ENCODE measurements at regions not wholly inside any gene's neighbourhood (a gene's known extent, or its start where the extent isn't known, plus 50 kb on each side); places are given as distances from the start of the nearest gene placed in this dataset.

- TF ChIP-seq POLR2A (IDR thresholded peaks at IDR 0.05; ENCODE audit: low read length) (no peak), GATA1 (IDR thresholded peaks at IDR 0.05; ENCODE audit: low read depth, low read length) (no peak)
Measured at GRCh38 chr2:200101922-200102321, 146.5 kb downstream of the MAIP1 start.

Data from erythroblast (primary cell).